Lower leg skin (tissue), 4 donors: ENCODE measurements at regions not wholly inside any gene's neighbourhood (a gene's known extent, or its start where the extent isn't known, plus 50 kb on each side); places are given as distances from the start of the nearest gene placed in this dataset.

Experiments used
- DNase-seq, 2 donors: peaks; one replicate each; pipeline ENCODE4 v3.0.0-alpha.2; 2019; ENCODE audit warnings: low spot score in 2 of 2
- H3K4me3 ChIP-seq: fragments of 200-600 bp; sonication (generic); 2 replicates; pipeline ENCODE4 v1.5.1; 2017; ENCODE audit warnings: mild to moderate bottlenecking, low read depth; ENCODE audit not compliant: poor library complexity, severe bottlenecking
- POLR2A ChIP-seq, 2 donors: fragments of 450-650 bp; IDR thresholded peaks; one replicate each; pipeline ENCODE4 v1.6.1; 2016 to 2017; ENCODE audit warnings: antibody characterized with exemption in 2 of 2, mild to moderate bottlenecking in 1 of 2, moderate library complexity in 1 of 2
- WGBS, 2 donors: methylation state at CpG; one replicate each; pipeline ENCODE4 v1.1.5; 2018; 5-methylcytosine and 5-hydroxymethylcytosine counted together
- intact Hi-C: fragments of 100-400 bp; cut with DNase I; formaldehyde crosslinking; loops from one replicate; pipeline ENCODE4 v1.15.0; 2023; ENCODE audit warnings: low total_unique reads
- TF ChIP-seq, protein P1 (sequence below), 3 donors: fragments of 450-650 bp; IDR thresholded peaks; one replicate each; pipeline ENCODE4 v1.5.1; 2016; ENCODE audit warnings: antibody characterized with exemption in 3 of 3, mild to moderate bottlenecking in 3 of 3, moderate library complexity in 2 of 3

- intact Hi-C loops, result no loop called here
- 92 to 94% methylated on average over 2 of the region's 2 CpGs for WGBS, 2 donors
- H3K4me3 ChIP-seq, result no peak overlapping the region
- TF ChIP-seq, protein P1, sequence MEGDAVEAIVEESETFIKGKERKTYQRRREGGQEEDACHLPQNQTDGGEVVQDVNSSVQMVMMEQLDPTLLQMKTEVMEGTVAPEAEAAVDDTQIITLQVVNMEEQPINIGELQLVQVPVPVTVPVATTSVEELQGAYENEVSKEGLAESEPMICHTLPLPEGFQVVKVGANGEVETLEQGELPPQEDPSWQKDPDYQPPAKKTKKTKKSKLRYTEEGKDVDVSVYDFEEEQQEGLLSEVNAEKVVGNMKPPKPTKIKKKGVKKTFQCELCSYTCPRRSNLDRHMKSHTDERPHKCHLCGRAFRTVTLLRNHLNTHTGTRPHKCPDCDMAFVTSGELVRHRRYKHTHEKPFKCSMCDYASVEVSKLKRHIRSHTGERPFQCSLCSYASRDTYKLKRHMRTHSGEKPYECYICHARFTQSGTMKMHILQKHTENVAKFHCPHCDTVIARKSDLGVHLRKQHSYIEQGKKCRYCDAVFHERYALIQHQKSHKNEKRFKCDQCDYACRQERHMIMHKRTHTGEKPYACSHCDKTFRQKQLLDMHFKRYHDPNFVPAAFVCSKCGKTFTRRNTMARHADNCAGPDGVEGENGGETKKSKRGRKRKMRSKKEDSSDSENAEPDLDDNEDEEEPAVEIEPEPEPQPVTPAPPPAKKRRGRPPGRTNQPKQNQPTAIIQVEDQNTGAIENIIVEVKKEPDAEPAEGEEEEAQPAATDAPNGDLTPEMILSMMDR (IDR thresholded peaks at IDR 0.05), result no peak
- no peak for TF ChIP-seq POLR2A (IDR thresholded peaks at IDR 0.05)
- no peak for DNase-seq
These were observed 438.7 kb upstream of the IGFBP7 start for GRCh38 chr4:57548856-57549255.

- WGBS, 2 donors, result 65 to 74% methylated on average over 4 of the region's 4 CpGs
- no peak for TF ChIP-seq POLR2A (IDR thresholded peaks at IDR 0.05)
- TF ChIP-seq, protein P1 (IDR thresholded peaks at IDR 0.05), result no peak
- no peak for DNase-seq
- H3K4me3 ChIP-seq, result no peak overlapping the region
- intact Hi-C loops, result no loop called here
These were observed 434.8 kb upstream of the IGFBP7 start for GRCh38 chr4:57544811-57545654.

DNA sequence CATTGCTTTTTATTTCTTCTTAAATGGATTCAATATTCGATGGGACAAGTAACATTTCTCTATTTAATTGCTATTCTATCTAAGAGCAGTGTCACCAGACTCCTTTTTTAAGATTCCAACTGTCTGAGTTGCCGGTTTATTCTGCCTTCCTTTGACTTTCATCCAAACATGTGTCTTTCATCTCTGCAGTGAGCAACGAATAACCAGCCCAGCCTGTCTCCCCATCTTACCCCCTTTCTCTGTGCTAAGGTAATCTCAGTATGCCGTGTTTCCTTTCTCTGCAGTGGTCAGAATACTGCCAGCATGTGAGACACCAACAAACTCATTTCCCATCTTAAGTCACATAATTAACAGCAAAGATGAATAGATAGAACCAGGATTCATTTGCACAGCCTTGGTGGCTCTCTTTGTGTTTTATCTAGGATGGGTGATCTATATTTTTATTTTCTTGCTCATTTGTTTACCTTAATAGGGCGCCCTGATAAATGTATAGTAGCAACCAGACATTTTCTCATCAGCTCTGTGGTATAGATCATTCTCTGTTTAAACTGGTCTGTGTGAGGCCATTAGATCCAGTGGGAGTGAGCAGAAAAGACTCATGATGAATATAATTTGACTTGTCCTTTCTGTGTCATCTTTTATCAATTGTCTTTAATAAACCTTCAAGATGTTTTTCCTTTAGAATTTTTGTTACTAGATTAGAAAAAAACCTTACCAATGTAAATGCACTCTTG is 394.8 kb upstream of the IGFBP7 start:
- H3K4me3 ChIP-seq, result no peak overlapping the region
- intact Hi-C loops, result no loop called here
- WGBS, 2 donors, result 28 to 31% methylated on average over 5 of the region's 5 CpGs
- no peak for TF ChIP-seq POLR2A (IDR thresholded peaks at IDR 0.05)
- TF ChIP-seq, protein P1 (IDR thresholded peaks at IDR 0.05), result no peak
- DNase-seq, result no peak

DNA sequence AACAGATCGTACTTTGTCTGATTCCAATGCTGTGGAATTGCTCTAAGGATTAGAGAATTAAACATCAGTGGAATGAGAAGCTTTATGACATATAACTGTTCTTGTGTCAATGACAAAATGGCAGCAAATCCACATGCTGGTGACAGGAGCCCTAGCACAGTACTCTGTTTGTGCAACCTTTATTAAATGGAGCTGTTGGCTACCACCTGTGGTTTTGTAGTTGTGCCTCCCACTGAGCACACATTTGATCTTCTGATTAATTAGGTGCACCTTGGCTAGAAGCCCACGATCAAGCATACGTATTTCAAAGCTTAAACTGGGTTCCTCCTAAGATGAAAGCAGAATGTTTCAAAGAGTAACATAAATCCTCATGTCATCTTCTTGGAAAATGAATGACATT is 394.0 kb upstream of the IGFBP7 start:
- no peak overlapping the region for H3K4me3 ChIP-seq
- DNase-seq, result no peak
- TF ChIP-seq POLR2A (IDR thresholded peaks at IDR 0.05), result no peak
- TF ChIP-seq, protein P1 (IDR thresholded peaks at IDR 0.05), result no peak
- WGBS, 2 donors, result 22 to 34% methylated on average over 3 of the region's 3 CpGs
- intact Hi-C loops, result no loop called here

DNA sequence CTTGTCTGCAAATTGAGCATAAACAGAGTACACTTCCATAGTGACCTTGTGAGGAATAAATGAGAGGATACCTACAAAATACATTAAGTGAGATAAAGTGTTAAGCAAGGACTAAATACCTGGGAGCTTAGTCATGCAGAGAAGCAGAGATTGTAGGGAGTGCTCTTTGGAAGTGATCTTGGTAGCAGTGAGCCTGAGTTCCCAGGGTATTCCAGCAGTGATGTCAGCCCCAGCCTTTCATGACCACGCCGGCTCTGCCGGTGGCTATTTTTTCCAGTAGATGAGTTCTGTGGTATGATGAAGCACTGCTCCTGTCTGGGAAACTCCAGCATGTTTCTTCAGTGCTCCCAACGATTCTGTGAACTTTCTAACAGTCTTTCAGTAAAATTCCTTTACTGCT is 391.5 kb upstream of the IGFBP7 start:
- TF ChIP-seq, protein P1 (IDR thresholded peaks at IDR 0.05), result no peak
- no peak for TF ChIP-seq POLR2A (IDR thresholded peaks at IDR 0.05)
- DNase-seq, result no peak
- WGBS, 2 donors, result 9 to 19% methylated on average over 4 of the region's 4 CpGs
- H3K4me3 ChIP-seq, result no peak overlapping the region
- intact Hi-C loops, result no loop called here
